ENCODE measurements at regions not wholly inside any gene's neighbourhood (a gene's known extent, or its start where the extent isn't known, plus 50 kb on each side); places are given as distances from the start of the nearest gene placed in this dataset.
"Not testable (repeated sequence)": the region's sequence is repeated elsewhere in the genome, so short reads cannot be mapped to it uniquely, and the experiment has no call there.

DNA sequence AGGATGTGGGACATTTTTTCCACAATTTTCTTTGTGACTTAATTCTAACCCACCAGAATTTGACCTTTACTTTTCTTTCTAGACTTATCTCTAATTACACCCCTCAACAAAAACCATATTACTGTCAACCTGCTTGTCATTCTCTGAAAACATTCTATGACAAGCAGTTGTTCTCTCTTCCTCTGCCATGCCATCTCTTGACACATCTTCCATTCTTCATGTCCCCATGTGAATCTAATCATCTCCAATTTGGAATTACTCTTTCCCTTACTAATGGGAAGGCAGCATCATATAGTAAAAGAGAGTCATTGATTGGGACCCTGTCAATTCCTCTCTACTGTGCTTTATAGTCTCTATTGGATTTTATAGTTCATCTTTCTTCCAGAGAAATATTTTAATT lies 61.3 kb upstream of the P2RY1 start:
- no peak for DNase-seq (ENCODE audit: low spot score)

DNA sequence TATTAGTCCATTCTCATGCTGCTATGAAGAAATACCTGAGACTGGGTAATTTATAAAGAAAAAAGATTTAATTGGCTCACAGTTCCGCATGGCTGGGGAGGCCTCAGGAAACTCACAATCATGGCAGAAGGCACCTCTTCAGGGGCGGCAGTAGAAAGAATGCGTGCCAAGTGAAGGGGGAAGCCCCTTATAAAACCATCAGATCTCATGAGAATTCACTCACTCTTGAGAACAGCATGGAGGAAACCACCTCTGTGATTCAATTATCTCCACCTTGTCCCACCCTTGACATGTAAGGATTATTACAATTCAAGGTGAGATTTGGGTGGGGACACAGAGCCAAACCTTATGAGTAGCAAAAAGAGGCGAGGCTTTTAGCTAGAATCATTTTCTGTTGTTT lies 60.7 kb upstream of the P2RY1 start:
- DNase-seq (ENCODE audit: low spot score): not testable (repeated sequence)

DNA sequence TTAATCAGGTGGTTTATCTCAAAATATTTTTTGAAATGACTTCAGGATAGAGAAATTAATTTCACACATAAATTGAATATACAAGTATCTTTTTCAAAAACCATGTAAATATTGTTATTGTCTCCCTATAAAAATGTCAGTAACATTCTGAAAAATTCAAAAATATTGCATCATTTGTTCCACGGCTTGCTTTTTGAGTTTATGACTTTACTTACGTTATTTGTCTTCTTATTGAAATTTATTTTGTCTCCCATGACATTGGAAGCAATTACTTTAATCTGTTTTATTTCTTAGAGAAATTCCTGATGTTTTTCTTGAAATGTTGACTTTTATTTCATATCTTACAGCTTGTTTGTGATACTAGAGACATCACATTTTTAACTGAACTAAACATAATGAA lies 56.9 kb upstream of the P2RY1 start:
- DNase-seq (ENCODE audit: low spot score): no peak

DNA sequence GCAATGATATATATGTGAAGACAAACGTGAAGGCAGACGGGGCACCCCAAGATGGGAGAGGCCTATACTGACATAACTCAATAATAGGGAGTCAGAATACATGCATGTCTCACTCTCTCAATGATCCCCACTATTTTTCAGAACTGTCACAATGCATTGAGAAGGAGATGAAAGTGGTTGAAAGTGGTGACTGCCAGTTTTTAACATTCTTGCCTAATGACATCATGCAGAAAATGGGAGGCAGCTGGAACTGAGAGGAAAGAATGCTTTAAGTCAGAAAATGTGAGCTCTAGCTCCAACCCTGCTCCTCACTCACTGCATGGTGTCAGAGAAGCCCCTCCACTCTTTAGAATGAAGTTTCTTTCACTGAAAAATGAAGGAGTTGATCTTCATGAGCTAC lies 55.3 kb upstream of the P2RY1 start:
- no peak for DNase-seq (ENCODE audit: low spot score)

DNA sequence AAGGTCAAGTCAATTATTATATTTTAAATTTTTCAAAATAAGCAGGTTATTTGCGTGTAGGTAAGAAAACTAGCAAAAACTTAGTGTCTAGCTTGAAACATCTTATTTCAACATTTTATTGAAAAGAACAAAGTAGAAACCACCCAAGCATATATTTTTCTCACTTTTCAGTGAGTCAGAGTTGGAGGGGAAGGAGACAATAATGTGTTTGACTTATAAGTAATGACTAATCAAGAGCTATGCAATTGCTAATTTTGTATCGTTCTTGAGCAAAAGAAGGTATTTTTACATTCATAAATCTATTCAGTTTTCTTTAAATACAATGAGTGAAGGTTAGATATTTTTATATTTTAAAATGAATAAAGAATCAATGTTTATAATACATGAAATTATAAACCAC lies 54.4 kb upstream of the P2RY1 start:
- DNase-seq (ENCODE audit: low spot score): no peak

DNA sequence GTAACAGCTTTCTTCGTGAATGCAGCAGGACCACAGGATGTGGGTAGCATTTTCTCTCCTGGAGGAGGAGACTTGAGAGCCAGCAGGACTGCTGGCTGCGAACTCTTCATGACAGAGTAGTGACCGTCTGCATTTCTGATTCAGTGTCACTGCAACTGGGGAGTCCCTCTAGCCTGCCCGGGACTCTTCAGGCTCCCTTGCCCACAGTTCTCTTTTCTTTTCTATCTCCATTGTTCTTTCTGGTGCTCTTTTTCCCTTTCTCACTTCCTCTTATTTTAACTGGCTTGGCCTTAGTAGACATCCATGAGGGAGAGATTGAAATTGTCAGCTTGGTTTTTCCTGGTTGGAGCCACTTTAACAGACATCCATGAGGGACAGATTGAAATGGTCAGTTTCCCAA lies 49.9 kb upstream of the P2RY1 start:
- no peak for DNase-seq (ENCODE audit: low spot score)
